Vagina (tissue), 2 donors: ENCODE measurements at regions not wholly inside any gene's neighbourhood (a gene's known extent, or its start where the extent isn't known, plus 50 kb on each side); places are given as distances from the start of the nearest gene placed in this dataset.

Experiments used
- DNase-seq, 2 donors: peaks; one replicate each; pipeline ENCODE4 v3.0.0-alpha.2; 2017; ENCODE audit errors: extremely low spot score in 2 of 2
- H3K27ac ChIP-seq: fragments of 200-600 bp; sonication (generic); one replicate; pipeline ENCODE4 v1.5.1; 2019
- H3K27me3 ChIP-seq: fragments of 200-600 bp; sonication (generic); one replicate; pipeline ENCODE4 v1.5.1; 2019
- H3K36me3 ChIP-seq, 2 donors: fragments of 200-600 bp; sonication (generic); one replicate each; pipeline ENCODE4 v1.5.1; 2017 to 2019
- H3K4me1 ChIP-seq: fragments of 200-600 bp; sonication (generic); one replicate; pipeline ENCODE4 v1.5.1; 2019
- H3K4me3 ChIP-seq, 2 donors: fragments of 200-600 bp; sonication (generic); 1 replicate in 1 of 2; 2 replicates in 1 of 2; pipeline ENCODE4 v1.5.1; 2016 to 2019
- H3K9me3 ChIP-seq: fragments of 200-600 bp; sonication (generic); one replicate; pipeline ENCODE4 v1.5.1; 2019
- CTCF ChIP-seq, 3 experiments: fragments of 450-650 bp in 2 of 3; fragments of 200-600 bp in 1 of 3; sonication (generic) in 1 of 3; IDR thresholded peaks; one replicate each; pipeline ENCODE4 v1.5.1; 2017 to 2019; ENCODE audit warnings: antibody characterized with exemption in 3 of 3, mild to moderate bottlenecking in 2 of 3, moderate library complexity in 2 of 3
- POLR2A ChIP-seq, 2 donors: fragments of 450-650 bp; IDR thresholded peaks; one replicate each; pipeline ENCODE4 v1.6.1; 2017; ENCODE audit warnings: antibody characterized with exemption in 2 of 2, mild to moderate bottlenecking in 2 of 2, moderate library complexity in 2 of 2
- POLR2AphosphoS5 ChIP-seq, 2 donors: sonication (generic); formaldehyde crosslinking; IDR thresholded peaks; one replicate each; pipeline ENCODE4 v1.9.0; 2017; ENCODE audit warnings: antibody characterized with exemption in 2 of 2, mild to moderate bottlenecking in 2 of 2, low read depth in 1 of 2; ENCODE audit not compliant: insufficient read depth in 1 of 2
- intact Hi-C: fragments of 100-400 bp; cut with DNase I; formaldehyde crosslinking; loops from one replicate; pipeline ENCODE4 v1.15.1; 2023

- no peaks in the 10 kb centered on the region for H3K9me3 ChIP-seq
- no peak overlapping the region for H3K27ac ChIP-seq
- TF ChIP-seq POLR2AphosphoS5 (IDR thresholded peaks at IDR 0.05; ENCODE audit: insufficient read depth in 1 of 2, low read depth in 1 of 2), result peak in 1 of 2 donors; percentile 30
- no peak for TF ChIP-seq CTCF (IDR thresholded peaks at IDR 0.05)
- no peak for TF ChIP-seq POLR2A (IDR thresholded peaks at IDR 0.05)
- no peaks in the 10 kb centered on the region for H3K4me1 ChIP-seq
- intact Hi-C loops, result no loop called here
- DNase-seq, result peak in 1 of 2 donors; percentile 94
- no peaks in the 10 kb centered on the region for H3K27me3 ChIP-seq
- H3K36me3 ChIP-seq, result no peaks in the 10 kb centered on the region
- no peak overlapping the region for H3K4me3 ChIP-seq
Observed at GRCh38 chr1:218711884-218712674, 366.9 kb downstream of the TGFB2 start.

GRCh38 chr1:218712677-218713076 is 367.5 kb downstream of the TGFB2 start:
- no peak for DNase-seq
- no peaks in the 10 kb centered on the region for H3K4me1 ChIP-seq
- H3K27me3 ChIP-seq, result no peaks in the 10 kb centered on the region
- H3K36me3 ChIP-seq, result no peaks in the 10 kb centered on the region
- H3K9me3 ChIP-seq, result no peaks in the 10 kb centered on the region
- no peak overlapping the region for H3K4me3 ChIP-seq
- no peak overlapping the region for H3K27ac ChIP-seq
- TF ChIP-seq POLR2A (IDR thresholded peaks at IDR 0.05), result no peak
- no peak for TF ChIP-seq POLR2AphosphoS5 (IDR thresholded peaks at IDR 0.05; ENCODE audit: insufficient read depth in 1 of 2, low read depth in 1 of 2)
- TF ChIP-seq CTCF (IDR thresholded peaks at IDR 0.05), result no peak
- intact Hi-C loops, result no loop called here

GRCh38 chr1:218715961-218716669 is 371.0 kb downstream of the TGFB2 start:
- Histone ChIP-seq H3K4me3 (no peak overlapping the region), H3K27me3 (no peaks in the 10 kb centered on the region), H3K9me3 (no peaks in the 10 kb centered on the region), H3K4me1 (no peaks in the 10 kb centered on the region), H3K36me3 (no peaks in the 10 kb centered on the region), H3K27ac (no peak overlapping the region)
- no peak for DNase-seq
- TF ChIP-seq CTCF (IDR thresholded peaks at IDR 0.05) (no peak), POLR2AphosphoS5 (IDR thresholded peaks at IDR 0.05; ENCODE audit: insufficient read depth in 1 of 2, low read depth in 1 of 2) (no peak), POLR2A (IDR thresholded peaks at IDR 0.05) (no peak)
- intact Hi-C loops, result no loop called here

- H3K27ac ChIP-seq, result no peak overlapping the region
- no peaks in the 10 kb centered on the region for H3K36me3 ChIP-seq
- H3K4me3 ChIP-seq, result no peak overlapping the region
- intact Hi-C loops, result no loop called here
- TF ChIP-seq CTCF (IDR thresholded peaks at IDR 0.05), result no peak
- TF ChIP-seq POLR2A (IDR thresholded peaks at IDR 0.05), result no peak
- no peak for TF ChIP-seq POLR2AphosphoS5 (IDR thresholded peaks at IDR 0.05; ENCODE audit: insufficient read depth in 1 of 2, low read depth in 1 of 2)
- H3K4me1 ChIP-seq, result no peaks in the 10 kb centered on the region
- H3K27me3 ChIP-seq, result no peaks in the 10 kb centered on the region
- no peaks in the 10 kb centered on the region for H3K9me3 ChIP-seq
- no peak for DNase-seq
Observed at GRCh38 chr1:218717575-218717974, 372.4 kb downstream of the TGFB2 start.

- DNase-seq, result no peak
- Histone ChIP-seq H3K36me3 (no peaks in the 10 kb centered on the region), H3K4me1 (no peaks in the 10 kb centered on the region), H3K27me3 (no peaks in the 10 kb centered on the region), H3K4me3 (no peak overlapping the region), H3K9me3 (no peaks in the 10 kb centered on the region), H3K27ac (no peak overlapping the region)
- intact Hi-C loops, result no loop called here
- TF ChIP-seq POLR2AphosphoS5 (IDR thresholded peaks at IDR 0.05; ENCODE audit: insufficient read depth in 1 of 2, low read depth in 1 of 2) (no peak), POLR2A (IDR thresholded peaks at IDR 0.05) (no peak), CTCF (IDR thresholded peaks at IDR 0.05) (no peak)
Observed at GRCh38 chr1:218718206-218718605, 373.1 kb downstream of the TGFB2 start.
